ENCODE measurements at regions not wholly inside any gene's neighbourhood (a gene's known extent, or its start where the extent isn't known, plus 50 kb on each side); places are given as distances from the start of the nearest gene placed in this dataset.

DNA sequence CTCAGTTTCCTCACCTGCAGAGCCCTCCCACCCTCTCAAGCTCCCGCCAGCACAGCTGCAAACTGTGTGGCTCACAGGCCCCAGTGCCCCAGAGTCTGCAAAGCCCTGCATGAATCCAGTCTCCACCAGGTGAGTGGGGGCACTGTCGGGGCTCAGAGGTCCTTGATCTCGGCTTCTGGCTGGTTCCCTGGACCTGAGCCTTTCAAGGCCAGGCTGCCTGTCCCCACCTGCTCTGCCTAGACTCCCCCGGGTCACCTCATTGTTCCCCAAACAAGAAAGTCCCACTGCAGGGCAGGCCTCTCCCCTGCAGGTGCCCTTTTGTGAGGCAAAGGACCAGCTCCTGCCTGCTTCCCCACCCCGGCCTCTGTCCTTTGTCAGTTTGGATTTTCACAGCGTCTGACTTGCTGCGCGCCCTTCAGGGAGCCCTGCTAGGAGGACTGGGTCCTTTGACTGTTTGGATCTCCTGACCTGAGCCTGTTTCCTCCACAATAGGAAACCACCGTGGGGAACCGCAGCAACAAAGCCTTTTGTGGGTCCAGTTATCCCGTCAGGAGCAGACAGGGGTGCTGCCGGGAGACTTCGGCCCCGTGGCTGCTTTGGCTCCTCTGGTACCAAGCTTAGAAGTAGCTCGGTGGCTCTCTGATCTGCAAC, 200.5 kb upstream of the HDAC4 start:
- TF ChIP-seq ZNF565 (CRISPR knock-in tag; conservative IDR thresholded peaks at IDR 0.05; ENCODE audit: low read depth) = no peak
- TF ChIP-seq, protein P1, sequence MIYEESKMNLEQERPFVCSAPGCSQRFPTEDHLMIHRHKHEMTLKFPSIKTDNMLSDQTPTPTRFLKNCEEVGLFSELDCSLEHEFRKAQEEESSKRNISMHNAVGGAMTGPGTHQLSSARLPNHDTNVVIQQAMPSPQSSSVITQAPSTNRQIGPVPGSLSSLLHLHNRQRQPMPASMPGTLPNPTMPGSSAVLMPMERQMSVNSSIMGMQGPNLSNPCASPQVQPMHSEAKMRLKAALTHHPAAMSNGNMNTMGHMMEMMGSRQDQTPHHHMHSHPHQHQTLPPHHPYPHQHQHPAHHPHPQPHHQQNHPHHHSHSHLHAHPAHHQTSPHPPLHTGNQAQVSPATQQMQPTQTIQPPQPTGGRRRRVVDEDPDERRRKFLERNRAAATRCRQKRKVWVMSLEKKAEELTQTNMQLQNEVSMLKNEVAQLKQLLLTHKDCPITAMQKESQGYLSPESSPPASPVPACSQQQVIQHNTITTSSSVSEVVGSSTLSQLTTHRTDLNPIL (CRISPR knock-in tag; IDR thresholded peaks at IDR 0.05; ENCODE audit: low read depth) = no peak

DNA sequence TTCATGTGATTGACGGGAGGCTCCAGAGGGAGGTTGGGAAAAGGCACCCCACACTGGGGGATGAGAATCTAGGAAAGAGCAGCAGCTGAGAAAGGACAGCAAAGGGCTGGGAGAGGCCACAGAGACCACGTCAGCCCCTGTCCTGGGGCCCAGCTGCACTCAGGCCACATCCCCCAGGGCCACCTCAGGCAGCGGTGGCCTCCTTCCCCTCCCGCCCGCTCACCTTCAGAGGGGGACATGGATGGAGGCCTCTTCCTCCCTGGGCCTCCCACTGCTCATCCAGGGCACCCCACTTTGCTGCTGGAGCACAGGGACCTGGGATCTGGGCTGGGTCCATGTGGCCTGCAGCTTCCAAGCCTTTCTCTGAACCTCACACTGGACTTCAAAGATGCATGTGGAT, 199.8 kb upstream of the HDAC4 start:
- TF ChIP-seq SNAI2 (CRISPR knock-in tag; IDR thresholded peaks at IDR 0.05) (no peak), ZNF565 (CRISPR knock-in tag; conservative IDR thresholded peaks at IDR 0.05; ENCODE audit: low read depth) (no peak), ZC3H10 (CRISPR knock-in tag; IDR thresholded peaks at IDR 0.05) (no peak), BACH2 (CRISPR knock-in tag; IDR thresholded peaks at IDR 0.05; ENCODE audit: borderline replicate concordance) (no peak), POU6F1 (CRISPR knock-in tag; IDR thresholded peaks at IDR 0.05; ENCODE audit: borderline replicate concordance, low read depth) (no peak), ARNTL (CRISPR knock-in tag; IDR thresholded peaks at IDR 0.05; ENCODE audit: borderline replicate concordance, low read depth) (no peak), TOX (CRISPR knock-in tag; IDR thresholded peaks at IDR 0.05; ENCODE audit: borderline replicate concordance) (no peak), ZNF8 (CRISPR knock-in tag; IDR thresholded peaks at IDR 0.05) (no peak), ZFP30 (CRISPR knock-in tag; IDR thresholded peaks at IDR 0.05) (no peak), ISL1 (CRISPR knock-in tag; IDR thresholded peaks at IDR 0.05) (no peak), PATZ1 (CRISPR knock-in tag; IDR thresholded peaks at IDR 0.05; ENCODE audit: borderline replicate concordance) (no peak), ZNF70 (CRISPR knock-in tag; IDR thresholded peaks at IDR 0.05) (no peak), OSR1 (CRISPR knock-in tag; IDR thresholded peaks at IDR 0.05) (no peak), RARB (CRISPR knock-in tag; IDR thresholded peaks at IDR 0.05) (no peak), ZFP3 (CRISPR knock-in tag; IDR thresholded peaks at IDR 0.05) (no peak)
- TF ChIP-seq, protein P2, sequence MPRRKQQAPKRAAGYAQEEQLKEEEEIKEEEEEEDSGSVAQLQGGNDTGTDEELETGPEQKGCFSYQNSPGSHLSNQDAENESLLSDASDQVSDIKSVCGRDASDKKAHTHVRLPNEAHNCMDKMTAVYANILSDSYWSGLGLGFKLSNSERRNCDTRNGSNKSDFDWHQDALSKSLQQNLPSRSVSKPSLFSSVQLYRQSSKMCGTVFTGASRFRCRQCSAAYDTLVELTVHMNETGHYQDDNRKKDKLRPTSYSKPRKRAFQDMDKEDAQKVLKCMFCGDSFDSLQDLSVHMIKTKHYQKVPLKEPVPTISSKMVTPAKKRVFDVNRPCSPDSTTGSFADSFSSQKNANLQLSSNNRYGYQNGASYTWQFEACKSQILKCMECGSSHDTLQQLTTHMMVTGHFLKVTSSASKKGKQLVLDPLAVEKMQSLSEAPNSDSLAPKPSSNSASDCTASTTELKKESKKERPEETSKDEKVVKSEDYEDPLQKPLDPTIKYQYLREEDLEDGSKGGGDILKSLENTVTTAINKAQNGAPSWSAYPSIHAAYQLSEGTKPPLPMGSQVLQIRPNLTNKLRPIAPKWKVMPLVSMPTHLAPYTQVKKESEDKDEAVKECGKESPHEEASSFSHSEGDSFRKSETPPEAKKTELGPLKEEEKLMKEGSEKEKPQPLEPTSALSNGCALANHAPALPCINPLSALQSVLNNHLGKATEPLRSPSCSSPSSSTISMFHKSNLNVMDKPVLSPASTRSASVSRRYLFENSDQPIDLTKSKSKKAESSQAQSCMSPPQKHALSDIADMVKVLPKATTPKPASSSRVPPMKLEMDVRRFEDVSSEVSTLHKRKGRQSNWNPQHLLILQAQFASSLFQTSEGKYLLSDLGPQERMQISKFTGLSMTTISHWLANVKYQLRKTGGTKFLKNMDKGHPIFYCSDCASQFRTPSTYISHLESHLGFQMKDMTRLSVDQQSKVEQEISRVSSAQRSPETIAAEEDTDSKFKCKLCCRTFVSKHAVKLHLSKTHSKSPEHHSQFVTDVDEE (CRISPR knock-in tag; IDR thresholded peaks at IDR 0.05) = no peak
- no peak for ATAC-seq

More for the DNA sequence above, 200.5 kb upstream of the HDAC4 start:
- no peak for ATAC-seq

DNA sequence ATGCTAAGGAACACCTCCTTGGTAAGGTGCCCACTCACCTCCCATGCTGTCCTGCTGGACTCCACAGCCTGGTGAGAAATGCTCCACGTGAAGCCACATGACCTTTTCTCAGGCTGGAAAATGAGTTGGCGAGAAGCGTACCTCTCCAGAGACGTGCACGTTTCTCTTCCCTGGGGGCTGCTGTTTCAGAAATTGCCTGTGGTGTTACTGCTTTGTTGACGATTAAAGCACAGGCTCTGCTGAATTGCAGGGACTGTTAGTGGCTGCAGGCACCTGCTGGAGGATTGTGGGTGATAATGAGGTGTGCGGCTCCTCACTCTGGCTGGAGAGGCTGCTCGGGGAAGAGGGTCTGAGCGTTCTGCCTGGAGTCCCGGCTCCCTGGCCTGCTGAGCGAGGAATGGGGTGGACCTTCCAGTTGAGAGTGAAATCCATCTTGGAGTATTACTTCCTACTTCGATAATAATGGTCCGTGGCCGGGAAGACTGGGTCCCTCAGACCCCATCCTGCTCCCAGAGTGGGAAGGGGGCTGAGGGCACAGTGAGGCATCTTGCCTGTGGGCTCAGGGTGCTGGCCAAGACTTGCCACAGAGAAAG, 199.3 kb upstream of the HDAC4 start:
- TF ChIP-seq TOX (CRISPR knock-in tag; IDR thresholded peaks at IDR 0.05; ENCODE audit: borderline replicate concordance) = no peak
- TF ChIP-seq, protein P1 (CRISPR knock-in tag; IDR thresholded peaks at IDR 0.05; ENCODE audit: low read depth) = no peak
- no peak for ATAC-seq

DNA sequence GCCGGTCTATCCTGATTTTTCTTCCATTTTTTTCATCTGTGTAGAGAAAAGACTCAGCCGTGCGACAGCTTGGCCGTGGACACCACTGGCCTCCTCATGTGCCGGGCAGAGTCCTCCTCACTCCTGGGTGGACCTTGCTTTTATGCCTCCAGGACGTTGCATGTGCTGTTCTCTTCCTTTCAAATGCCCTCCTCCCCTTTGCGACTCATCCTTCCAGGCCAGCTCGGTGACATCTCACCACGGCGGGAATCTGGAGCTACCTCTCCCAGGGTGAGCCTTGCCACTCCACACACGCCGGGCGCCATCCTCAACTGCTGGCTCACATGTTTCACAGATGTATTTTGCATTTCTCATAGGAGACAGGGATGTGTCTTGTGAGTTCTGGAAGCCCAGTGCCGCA, 198.5 kb upstream of the HDAC4 start:
- no peak for ATAC-seq
- TF ChIP-seq TCF4 (CRISPR knock-in tag; IDR thresholded peaks at IDR 0.05; ENCODE audit: borderline replicate concordance) (no peak), PPARA (CRISPR knock-in tag; IDR thresholded peaks at IDR 0.05; ENCODE audit: borderline replicate concordance) (no peak), ZNF8 (CRISPR knock-in tag; IDR thresholded peaks at IDR 0.05) (no peak), RARB (CRISPR knock-in tag; IDR thresholded peaks at IDR 0.05) (no peak), ESRRG (CRISPR knock-in tag; IDR thresholded peaks at IDR 0.05) (no peak)
